Naive B cell (primary cell): ENCODE measurements at regions not wholly inside any gene's neighbourhood (a gene's known extent, or its start where the extent isn't known, plus 50 kb on each side); places are given as distances from the start of the nearest gene placed in this dataset.

Source experiments
- ATAC-seq, 2 donors: fragments of 150-1000 bp; cut with Tn5 transposase; 2 replicates each; pipeline ENCODE4 v1.10.0; 2021; ENCODE audit warnings: low read depth in 2 of 2, mild to moderate bottlenecking in 2 of 2, moderate library complexity in 2 of 2
- DNase-seq: peaks from one replicate; pipeline ENCODE4 v3.0.0; 2022
- H3K27ac Mint-ChIP-seq, 6 donors: one replicate each; pipeline ENCODE4 v1.8.0; 2020 to 2022; ENCODE audit warnings: mild to moderate bottlenecking in 6 of 6, mixed read lengths in 6 of 6, moderate library complexity in 5 of 6, inconsistent platforms in 2 of 6
- H3K27me3 Mint-ChIP-seq, 3 donors: one replicate each; pipeline ENCODE4 v1.8.0; 2021 to 2022; ENCODE audit warnings: mixed read lengths in 3 of 3, mild to moderate bottlenecking in 1 of 3
- H3K36me3 Mint-ChIP-seq, 2 donors: one replicate each; pipeline ENCODE4 v1.8.0; 2020 to 2022; ENCODE audit warnings: mixed read lengths in 2 of 2, inconsistent platforms in 1 of 2, mild to moderate bottlenecking in 1 of 2
- H3K4me1 Mint-ChIP-seq, 3 donors: one replicate each; pipeline ENCODE4 v1.8.0; 2020 to 2022; ENCODE audit warnings: mixed read lengths in 3 of 3, inconsistent platforms in 1 of 3, mild to moderate bottlenecking in 1 of 3, moderate library complexity in 1 of 3
- H3K4me3 Mint-ChIP-seq, 8 donors: one replicate each; pipeline ENCODE4 v1.8.0; 2020 to 2022; ENCODE audit warnings: mild to moderate bottlenecking in 8 of 8, mixed read lengths in 8 of 8, moderate library complexity in 8 of 8, inconsistent platforms in 2 of 8
- H3K9me3 Mint-ChIP-seq, 7 donors: one replicate each; pipeline ENCODE4 v1.8.0; 2020 to 2022; ENCODE audit warnings: mixed read lengths in 7 of 7, mild to moderate bottlenecking in 5 of 7, inconsistent platforms in 2 of 7, moderate library complexity in 1 of 7

DNA sequence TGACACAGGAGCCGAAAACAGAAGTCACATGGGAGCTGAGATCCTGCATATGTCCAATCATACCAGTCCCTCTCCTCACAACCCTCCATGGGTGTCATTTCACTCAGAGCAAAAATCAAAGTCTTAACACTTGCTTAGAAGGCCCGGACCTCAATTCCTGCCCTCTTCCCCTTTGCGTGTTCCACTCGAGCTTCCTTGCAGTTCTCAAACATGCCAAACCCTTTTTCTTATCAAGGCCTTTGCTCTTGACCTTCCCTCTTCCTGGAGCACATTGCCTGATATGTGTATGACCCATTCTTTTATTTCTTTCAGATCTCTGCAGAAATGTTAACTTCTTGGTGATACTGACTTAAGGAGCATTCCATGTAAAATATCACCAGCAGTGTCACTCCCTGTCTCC is 87.0 kb upstream of the USP38 start:
- Mint-ChIP-seq H3K9me3 (peaks cover 0 to 17% (median 2%) of the 10 kb centered on the region in 7 donors), H3K27ac (peak overlapping the region in 1 of 6 donors; percentile 0), H3K4me3 (no peak overlapping the region), H3K4me1 (no peaks in the 10 kb centered on the region), H3K36me3 (no peaks in the 10 kb centered on the region), H3K27me3 (no peaks in the 10 kb centered on the region)
- no peak for ATAC-seq
- no peak for DNase-seq

DNA sequence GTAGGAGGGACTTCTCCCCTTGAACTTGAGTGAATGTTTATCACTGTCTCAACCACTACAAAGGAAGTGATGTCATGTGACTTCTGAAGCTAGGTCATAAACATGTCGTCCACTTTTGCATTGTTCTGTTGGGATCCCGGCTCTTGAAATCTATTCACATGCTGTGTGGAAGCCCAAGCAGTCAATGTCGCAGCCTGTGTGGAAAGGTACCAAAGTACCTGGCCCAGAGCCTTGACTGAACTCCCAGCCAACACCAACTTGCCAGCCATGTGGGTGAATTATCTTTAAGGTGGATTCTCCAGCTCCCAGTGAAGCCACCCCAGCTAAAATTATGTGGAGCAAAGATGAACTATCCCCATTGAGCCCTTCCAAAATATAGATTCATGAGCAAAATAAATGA is 85.0 kb upstream of the USP38 start:
- Mint-ChIP-seq H3K36me3 (no peaks in the 10 kb centered on the region), H3K27ac (no peak overlapping the region), H3K9me3 (peaks cover 0 to 12% (median 2%) of the 10 kb centered on the region in 7 donors), H3K4me3 (no peak overlapping the region), H3K4me1 (no peaks in the 10 kb centered on the region), H3K27me3 (no peaks in the 10 kb centered on the region)
- DNase-seq (no peak), ATAC-seq (no peak)

DNA sequence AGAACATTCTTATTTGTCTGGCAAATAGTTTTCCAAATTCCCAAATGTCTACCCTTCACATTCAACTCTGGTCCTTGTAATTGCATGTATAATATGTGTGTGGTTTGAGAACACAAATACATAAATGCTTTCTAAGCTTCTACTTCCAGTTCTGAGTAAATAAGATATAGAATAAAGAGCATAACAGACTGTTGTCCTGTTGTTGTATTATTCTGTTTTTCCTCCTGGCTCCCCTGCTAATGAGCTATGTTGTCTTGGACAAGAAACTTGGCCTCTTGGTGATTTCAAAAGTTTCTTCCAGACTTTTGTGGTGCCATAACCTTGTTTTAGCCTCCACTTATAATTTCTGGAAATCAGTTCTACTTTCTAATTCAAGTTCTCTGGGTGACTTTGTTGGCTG is 75.3 kb upstream of the USP38 start:
- Mint-ChIP-seq H3K4me3 (no peak overlapping the region), H3K27me3 (no peaks in the 10 kb centered on the region), H3K4me1 (no peaks in the 10 kb centered on the region), H3K9me3 (peaks cover 0 to 12% (median 4%) of the 10 kb centered on the region in 7 donors), H3K27ac (no peak overlapping the region), H3K36me3 (peaks cover 0 to 8% of the 10 kb centered on the region in 2 donors)
- no peak for DNase-seq
- ATAC-seq = no peak

DNA sequence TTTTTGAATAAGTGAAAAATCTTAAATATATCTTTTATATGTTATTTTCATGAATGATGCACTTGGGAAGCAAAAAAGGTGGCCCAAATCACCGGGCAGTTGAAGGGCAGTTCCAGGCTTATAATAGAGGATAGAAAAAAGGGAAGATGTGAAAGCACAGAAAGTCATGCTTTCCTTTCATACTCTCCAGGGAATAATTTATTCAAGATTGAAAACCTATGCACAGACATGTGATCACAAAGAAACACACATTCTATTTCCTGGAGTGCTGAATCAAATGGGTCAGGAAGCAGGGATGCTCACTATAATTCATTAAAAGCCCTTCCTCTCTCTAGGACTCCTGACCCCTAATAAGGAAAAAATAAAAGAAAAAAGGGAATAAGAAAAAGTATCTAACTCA is 66.1 kb upstream of the USP38 start:
- ATAC-seq = no peak

DNA sequence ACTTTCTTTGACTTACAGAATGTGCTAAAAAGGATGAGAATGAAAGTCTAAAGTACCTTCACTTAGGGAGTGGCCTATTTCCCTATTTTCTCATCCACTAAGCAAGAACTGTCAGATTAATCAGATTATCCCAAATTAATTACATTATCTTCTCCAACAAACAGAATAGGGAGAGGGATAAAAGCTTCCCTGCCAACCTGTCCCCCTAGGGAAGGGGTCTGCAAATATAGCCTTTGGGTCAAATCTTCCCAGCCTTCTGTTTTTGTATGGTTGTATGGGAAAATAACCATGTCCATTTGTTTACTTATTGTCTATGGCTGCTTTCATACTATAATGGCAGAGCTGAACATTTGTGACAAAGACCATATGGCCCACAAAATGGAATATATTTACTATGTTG is 57.1 kb upstream of the USP38 start:
- ATAC-seq (no peak), DNase-seq (no peak)
- Mint-ChIP-seq H3K9me3 (peaks cover 0 to 17% (median 4%) of the 10 kb centered on the region in 7 donors), H3K4me1 (no peaks in the 10 kb centered on the region), H3K36me3 (peaks cover 0 to 6% of the 10 kb centered on the region in 2 donors), H3K27ac (no peak overlapping the region), H3K4me3 (no peak overlapping the region), H3K27me3 (peaks cover 0 to 6% (median 0%) of the 10 kb centered on the region in 3 donors)

More for the DNA sequence above, 66.1 kb upstream of the USP38 start:
- no peak overlapping the region for H3K27ac Mint-ChIP-seq
- H3K36me3 Mint-ChIP-seq = no peaks in the 10 kb centered on the region
- peaks cover 0 to 8% (median 0%) of the 10 kb centered on the region in 3 donors for H3K27me3 Mint-ChIP-seq
- H3K9me3 Mint-ChIP-seq = peaks cover 0 to 10% (median 0%) of the 10 kb centered on the region in 7 donors
- no peak overlapping the region for H3K4me3 Mint-ChIP-seq
- H3K4me1 Mint-ChIP-seq = no peaks in the 10 kb centered on the region
- no peak for DNase-seq

DNA sequence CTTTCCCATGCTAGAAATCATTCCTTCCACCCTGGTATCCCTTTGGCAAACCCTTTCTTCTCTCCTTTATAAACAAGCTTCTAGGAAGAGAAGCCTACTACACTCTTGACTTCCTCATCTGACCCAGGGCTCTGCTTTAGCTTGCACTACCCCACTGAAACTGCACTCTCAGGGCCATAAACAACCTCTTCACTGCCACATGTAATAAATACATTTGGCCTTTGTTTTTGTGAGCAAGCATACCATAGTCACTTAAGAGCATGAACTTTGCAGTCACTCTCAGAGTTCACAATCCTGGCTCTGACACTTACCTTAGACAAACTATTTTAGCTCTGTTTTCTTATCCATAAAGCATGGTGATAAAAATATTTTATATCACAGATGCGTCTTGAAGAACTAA is 50.7 kb upstream of the USP38 start:
- peaks cover 0 to 1% (median 0%) of the 10 kb centered on the region in 7 donors for H3K9me3 Mint-ChIP-seq
- H3K4me1 Mint-ChIP-seq = no peaks in the 10 kb centered on the region
- no peak for DNase-seq
- no peaks in the 10 kb centered on the region for H3K36me3 Mint-ChIP-seq
- H3K4me3 Mint-ChIP-seq = no peak overlapping the region
- H3K27me3 Mint-ChIP-seq = no peaks in the 10 kb centered on the region
- no peak for ATAC-seq
- H3K27ac Mint-ChIP-seq = no peak overlapping the region
